GM18868 (cell line): ENCODE measurements at regions not wholly inside any gene's neighbourhood (a gene's known extent, or its start where the extent isn't known, plus 50 kb on each side); places are given as distances from the start of the nearest gene placed in this dataset.

Experiments used
- ATAC-seq: cut with Tn5 transposase; IDR thresholded peaks from one replicate; pipeline ENCODE4 v1.9.1; 2021; ENCODE audit warnings: mild to moderate bottlenecking, moderate library complexity; ENCODE audit not compliant: unreplicated experiment

- no peak for ATAC-seq
Observed at GRCh38 chr9:86732514-86733171, 214.7 kb downstream of the GAS1 start.

GRCh38 chr9:86731511-86732063 lies 215.7 kb downstream of the GAS1 start:
- ATAC-seq = no peak

- ATAC-seq = no peak
Observed at GRCh38 chr9:86730163-86730928, 217.0 kb downstream of the GAS1 start.

GRCh38 chr9:86724529-86724928 lies 222.8 kb downstream of the GAS1 start:
- ATAC-seq = no peak

- ATAC-seq = no peak
Observed at GRCh38 chr9:86723346-86723745, 224.0 kb downstream of the GAS1 start.

- no peak for ATAC-seq
Observed at GRCh38 chr9:86722706-86723075, 224.6 kb downstream of the GAS1 start.

- no peak for ATAC-seq
Observed at GRCh38 chr9:86721843-86722705, 225.2 kb downstream of the GAS1 start.

- no peak for ATAC-seq
Observed at GRCh38 chr9:86721226-86721781, 226.0 kb downstream of the GAS1 start.

- ATAC-seq = no peak
Observed at GRCh38 chr9:86720639-86721225, 226.6 kb downstream of the GAS1 start.

GRCh38 chr9:86718388-86719049 lies 228.8 kb downstream of the GAS1 start:
- ATAC-seq = no peak

GRCh38 chr9:86716326-86716922 lies 230.9 kb downstream of the GAS1 start:
- ATAC-seq = no peak

- no peak for ATAC-seq
Observed at GRCh38 chr9:86714999-86715398, 232.3 kb downstream of the GAS1 start.

GRCh38 chr9:86713970-86714369 lies 233.3 kb downstream of the GAS1 start:
- no peak for ATAC-seq

- no peak for ATAC-seq
Observed at GRCh38 chr9:86713470-86713869, 233.8 kb downstream of the GAS1 start.

GRCh38 chr9:86708918-86709835 lies 238.1 kb downstream of the GAS1 start:
- no peak for ATAC-seq

GRCh38 chr9:86707932-86708510 lies 239.3 kb downstream of the GAS1 start:
- no peak for ATAC-seq

GRCh38 chr9:86706391-86706790 lies 240.9 kb downstream of the GAS1 start:
- no peak for ATAC-seq

- no peak for ATAC-seq
Observed at GRCh38 chr9:86705490-86705889, 241.8 kb downstream of the GAS1 start.
